B cell (primary cell): ENCODE measurements at regions not wholly inside any gene's neighbourhood (a gene's known extent, or its start where the extent isn't known, plus 50 kb on each side); places are given as distances from the start of the nearest gene placed in this dataset.

ENCODE experiments used
- CTCF ChIP-seq: fragments of 200-600 bp; IDR thresholded peaks from one replicate; pipeline ENCODE4 v1.8.0; 2022; ENCODE audit warnings: antibody characterized with exemption, mild to moderate bottlenecking
- EZH2 ChIP-seq: IDR thresholded peaks from 2 replicates; pipeline ENCODE4 v1.6.1; 2012; ENCODE audit warnings: borderline replicate concordance, low read depth, mild to moderate bottlenecking, moderate library complexity, low read length; ENCODE audit not compliant: insufficient read depth, poor library complexity, severe bottlenecking

GRCh38 chr16:64280317-64280716 lies 841.5 kb downstream of the CDH11 start:
- TF ChIP-seq CTCF (no peak), EZH2 (no peak)
